Osteocyte (in vitro differentiated cells): ENCODE measurements at regions not wholly inside any gene's neighbourhood (a gene's known extent, or its start where the extent isn't known, plus 50 kb on each side); places are given as distances from the start of the nearest gene placed in this dataset.
"Not testable (repeated sequence)": the region's sequence is repeated elsewhere in the genome, so short reads cannot be mapped to it uniquely, and the experiment has no call there.

ENCODE experiments used
- DNase-seq: peaks from one replicate; pipeline ENCODE4 v3.0.0; 2021; ENCODE audit warnings: mixed read lengths; ENCODE audit not compliant: unreplicated experiment; ENCODE audit errors: extremely low spot score
- H3K27ac Mint-ChIP-seq: one replicate; pipeline ENCODE4 v1.8.0; 2021; ENCODE audit warnings: mild to moderate bottlenecking, mixed read lengths; ENCODE audit not compliant: unreplicated experiment
- H3K27me3 Mint-ChIP-seq: one replicate; pipeline ENCODE4 v1.8.0; 2021; ENCODE audit warnings: mixed read lengths; ENCODE audit not compliant: unreplicated experiment
- H3K36me3 Mint-ChIP-seq: one replicate; pipeline ENCODE4 v1.8.0; 2021; ENCODE audit warnings: mixed read lengths; ENCODE audit not compliant: unreplicated experiment
- H3K4me1 Mint-ChIP-seq: one replicate; pipeline ENCODE4 v1.8.0; 2021; ENCODE audit warnings: mixed read lengths; ENCODE audit not compliant: unreplicated experiment
- H3K4me3 Mint-ChIP-seq: one replicate; pipeline ENCODE4 v1.8.0; 2021; ENCODE audit warnings: mild to moderate bottlenecking, moderate library complexity, mixed read lengths; ENCODE audit not compliant: unreplicated experiment
- H3K9me3 Mint-ChIP-seq: one replicate; pipeline ENCODE4 v1.8.0; 2021; ENCODE audit warnings: mixed read lengths; ENCODE audit not compliant: unreplicated experiment
- CTCF ChIP-seq: fragments of 200-600 bp; sonication (generic); IDR thresholded peaks from 2 replicates; pipeline ENCODE4 v1.5.0; 2021; ENCODE audit warnings: antibody characterized with exemption, mild to moderate bottlenecking, moderate library complexity

GRCh38 chr4:114321366-114321765 lies 277.2 kb upstream of the UGT8 start:
- no peaks in the 10 kb centered on the region for H3K9me3 Mint-ChIP-seq
- DNase-seq, result no peak
- H3K4me1 Mint-ChIP-seq, result peaks cover 19% of the 10 kb centered on the region
- no peaks in the 10 kb centered on the region for H3K27me3 Mint-ChIP-seq
- H3K27ac Mint-ChIP-seq, result no peak overlapping the region
- no peaks in the 10 kb centered on the region for H3K36me3 Mint-ChIP-seq
- no peak overlapping the region for H3K4me3 Mint-ChIP-seq
- TF ChIP-seq CTCF, result no peak

- no peaks in the 10 kb centered on the region for H3K27me3 Mint-ChIP-seq
- no peaks in the 10 kb centered on the region for H3K9me3 Mint-ChIP-seq
- H3K4me3 Mint-ChIP-seq, result no peak overlapping the region
- no peaks in the 10 kb centered on the region for H3K36me3 Mint-ChIP-seq
- no peak for TF ChIP-seq CTCF
- H3K27ac Mint-ChIP-seq, result no peak overlapping the region
- H3K4me1 Mint-ChIP-seq, result peaks cover 18% of the 10 kb centered on the region
- DNase-seq, result no peak
Measured at GRCh38 chr4:114323841-114324240, 274.8 kb upstream of the UGT8 start.

- DNase-seq, result no peak
- Mint-ChIP-seq H3K9me3 (no peaks in the 10 kb centered on the region), H3K4me3 (no peak overlapping the region)
Measured at GRCh38 chr4:114326358-114326757, 272.2 kb upstream of the UGT8 start.

GRCh38 chr4:114332119-114332518 lies 266.5 kb upstream of the UGT8 start:
- H3K27ac Mint-ChIP-seq, result no peak overlapping the region

More at GRCh38 chr4:114326358-114326757, 272.2 kb upstream of the UGT8 start:
- Mint-ChIP-seq H3K36me3 (no peaks in the 10 kb centered on the region), H3K27me3 (no peaks in the 10 kb centered on the region), H3K27ac (no peak overlapping the region), H3K4me1 (peaks cover 16% of the 10 kb centered on the region)
- TF ChIP-seq CTCF, result no peak

GRCh38 chr4:114334363-114334762 lies 264.2 kb upstream of the UGT8 start:
- H3K36me3 Mint-ChIP-seq, DNase-seq: not testable (repeated sequence)

More at GRCh38 chr4:114332119-114332518, 266.5 kb upstream of the UGT8 start:
- peaks cover 10% of the 10 kb centered on the region for H3K9me3 Mint-ChIP-seq
- no peak for TF ChIP-seq CTCF
- DNase-seq, result no peak
- H3K4me1 Mint-ChIP-seq, result peaks cover 19% of the 10 kb centered on the region
- H3K27me3 Mint-ChIP-seq, result no peaks in the 10 kb centered on the region
- peaks cover 2% of the 10 kb centered on the region for H3K36me3 Mint-ChIP-seq
- H3K4me3 Mint-ChIP-seq, result no peak overlapping the region

GRCh38 chr4:114334884-114335330 lies 263.7 kb upstream of the UGT8 start:
- peaks cover 10% of the 10 kb centered on the region for H3K9me3 Mint-ChIP-seq
- H3K27me3 Mint-ChIP-seq, result no peaks in the 10 kb centered on the region
- no peak for DNase-seq

More at GRCh38 chr4:114334363-114334762, 264.2 kb upstream of the UGT8 start:
- H3K27me3 Mint-ChIP-seq, H3K27ac Mint-ChIP-seq, H3K9me3 Mint-ChIP-seq, H3K4me3 Mint-ChIP-seq: not testable (repeated sequence)
- H3K4me1 Mint-ChIP-seq, result peaks cover 18% of the 10 kb centered on the region

More at GRCh38 chr4:114334884-114335330, 263.7 kb upstream of the UGT8 start:
- H3K36me3 Mint-ChIP-seq, result peaks cover 2% of the 10 kb centered on the region
- no peak overlapping the region for H3K4me3 Mint-ChIP-seq
- peaks cover 18% of the 10 kb centered on the region for H3K4me1 Mint-ChIP-seq
- TF ChIP-seq CTCF, result no peak
- H3K27ac Mint-ChIP-seq, result no peak overlapping the region
